ENCODE measurements at regions not wholly inside any gene's neighbourhood (a gene's known extent, or its start where the extent isn't known, plus 50 kb on each side); places are given as distances from the start of the nearest gene placed in this dataset.

DNA sequence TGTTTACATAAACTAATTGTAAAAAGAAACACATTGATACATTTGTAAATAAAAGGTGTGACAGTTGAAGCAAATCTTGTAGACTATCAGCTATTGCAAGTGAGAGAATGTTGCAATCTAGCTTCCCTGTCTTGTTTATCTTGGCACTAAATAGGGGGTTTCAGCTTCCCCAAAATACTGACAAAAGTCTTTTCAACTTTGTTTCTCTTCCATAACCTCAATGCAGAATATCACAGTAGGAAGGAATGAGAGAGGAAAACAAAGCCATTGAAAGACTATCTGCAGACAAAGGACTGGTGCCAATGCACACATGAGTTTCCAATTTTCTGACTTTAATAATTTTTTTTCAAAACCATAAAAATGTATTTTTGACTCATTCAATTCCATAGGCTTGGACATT lies 886.2 kb upstream of the MGAT4C start:
- no peak for DNase-seq

DNA sequence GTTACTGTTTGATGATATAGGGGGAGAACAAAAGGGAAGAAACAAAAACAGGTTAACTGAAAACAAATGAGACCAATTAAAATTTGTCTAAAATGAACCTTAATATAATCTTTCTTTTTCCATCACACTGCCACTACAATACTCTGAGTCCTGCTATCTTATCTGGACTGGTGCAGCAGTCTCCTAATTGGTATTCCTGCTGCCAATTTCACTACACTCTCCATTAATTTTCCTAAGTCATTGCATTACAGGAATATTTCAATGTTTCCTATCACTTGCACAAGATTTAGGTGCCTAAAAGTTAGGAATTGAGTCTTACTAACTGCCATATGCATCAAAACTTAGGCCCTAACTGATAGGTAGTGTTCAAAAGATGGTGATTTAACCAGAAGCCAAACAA lies 884.9 kb upstream of the MGAT4C start:
- DNase-seq: no peak

GRCh38 chr12:87140262-87140661 lies 884.1 kb upstream of the MGAT4C start:
- DNase-seq: no peak

DNA sequence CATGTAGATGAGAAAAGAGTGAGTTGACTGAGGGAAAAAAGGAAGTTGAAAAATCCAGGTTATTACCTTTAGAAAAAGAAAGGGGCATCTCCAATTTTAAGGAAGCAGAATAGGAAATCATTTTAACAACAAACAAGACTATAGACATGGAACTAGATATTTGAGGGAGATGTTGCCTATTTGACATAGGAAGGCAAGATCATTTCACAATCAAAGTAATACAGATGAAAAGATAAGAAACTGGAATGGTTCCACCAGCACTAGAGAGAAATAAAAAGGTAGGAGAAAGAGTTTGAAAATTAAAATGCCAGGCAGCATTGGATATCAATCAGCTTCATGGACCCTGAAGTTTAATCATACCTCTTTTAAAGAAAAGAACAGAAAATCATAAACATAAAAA lies 881.0 kb upstream of the MGAT4C start:
- DNase-seq: no peak

GRCh38 chr12:87136330-87136976 lies 880.3 kb upstream of the MGAT4C start:
- no peak for DNase-seq

DNA sequence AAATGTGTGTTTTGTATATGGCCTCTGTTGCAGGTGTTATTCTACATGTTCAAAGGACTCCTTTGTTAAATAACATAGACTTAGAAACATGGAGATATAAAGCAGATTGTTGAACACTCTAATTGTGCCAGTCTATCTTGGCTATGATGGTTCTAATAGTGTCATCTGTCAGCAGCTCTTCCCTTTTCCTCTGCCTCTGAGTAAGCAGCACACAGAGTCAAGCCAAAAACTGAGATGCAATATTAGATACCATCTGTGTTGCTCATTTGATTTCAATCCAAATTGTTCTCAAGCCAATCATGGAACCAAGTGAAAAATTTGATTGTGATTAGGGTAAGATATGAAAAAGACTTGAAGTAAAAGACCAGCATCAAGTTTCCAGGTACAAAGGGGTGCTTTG lies 871.1 kb upstream of the MGAT4C start:
- DNase-seq: no peak

DNA sequence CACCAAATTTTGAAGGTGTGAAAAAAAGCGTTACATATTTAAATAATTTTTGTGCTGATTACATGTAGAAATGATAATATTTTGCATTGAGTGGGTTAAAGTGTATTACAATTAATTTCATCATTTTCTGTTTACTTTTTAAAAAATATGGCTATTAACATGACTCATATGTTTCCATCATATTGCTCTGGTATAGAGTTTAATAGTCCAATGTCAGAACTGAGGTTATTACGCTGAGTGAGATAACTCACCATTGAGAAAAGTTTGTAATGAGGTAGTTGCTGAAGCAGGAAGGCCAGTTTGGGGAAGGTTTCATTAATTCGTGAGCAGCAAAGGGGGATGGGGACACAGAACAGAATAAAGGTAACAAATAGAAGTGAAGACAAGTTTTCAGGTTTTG lies 865.7 kb upstream of the MGAT4C start:
- no peak for DNase-seq

- DNase-seq: no peak
Measured at GRCh38 chr12:87120440-87120839, 864.2 kb upstream of the MGAT4C start.

DNA sequence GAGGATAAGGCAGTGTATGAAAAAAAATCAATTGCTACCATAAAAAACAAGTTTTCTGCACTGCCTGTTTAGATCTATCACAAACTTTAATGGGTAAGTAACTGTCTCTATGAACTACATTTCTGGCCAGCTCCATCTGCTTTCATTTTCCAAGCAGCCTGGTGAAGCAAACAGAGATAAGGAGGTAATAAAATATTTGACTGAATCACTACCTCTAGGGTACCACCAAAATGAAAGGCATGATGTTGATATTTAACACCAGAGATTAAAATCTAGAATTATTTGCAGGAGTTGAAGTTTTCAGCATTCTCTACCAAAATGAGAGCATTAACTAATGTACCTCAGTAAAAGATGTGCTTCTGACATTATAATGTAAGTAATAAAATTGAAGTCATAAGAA lies 863.5 kb upstream of the MGAT4C start:
- no peak for DNase-seq

DNA sequence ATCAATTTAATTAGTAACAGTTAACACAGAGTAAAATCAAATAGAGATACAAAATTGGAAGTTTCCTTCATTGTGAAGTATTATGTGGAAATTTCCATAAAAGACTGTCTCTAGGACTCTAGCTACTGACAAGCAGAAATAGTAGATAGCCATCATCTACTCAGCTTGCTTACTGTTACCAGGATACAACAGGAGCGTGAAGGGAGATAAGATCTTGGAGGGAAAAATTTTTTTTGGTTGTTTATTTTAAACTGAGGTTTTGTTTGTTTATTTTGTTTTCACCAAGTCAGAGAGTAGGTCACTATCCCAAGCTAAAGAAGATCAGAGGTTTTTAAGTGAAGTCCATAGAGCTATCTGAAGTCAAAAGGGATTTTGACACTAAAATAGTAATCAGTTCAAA lies 861.3 kb upstream of the MGAT4C start:
- no peak for DNase-seq

GRCh38 chr12:87116780-87117179 lies 860.6 kb upstream of the MGAT4C start:
- DNase-seq: no peak

GRCh38 chr12:87112571-87113345 lies 856.6 kb upstream of the MGAT4C start:
- no peak for DNase-seq

DNA sequence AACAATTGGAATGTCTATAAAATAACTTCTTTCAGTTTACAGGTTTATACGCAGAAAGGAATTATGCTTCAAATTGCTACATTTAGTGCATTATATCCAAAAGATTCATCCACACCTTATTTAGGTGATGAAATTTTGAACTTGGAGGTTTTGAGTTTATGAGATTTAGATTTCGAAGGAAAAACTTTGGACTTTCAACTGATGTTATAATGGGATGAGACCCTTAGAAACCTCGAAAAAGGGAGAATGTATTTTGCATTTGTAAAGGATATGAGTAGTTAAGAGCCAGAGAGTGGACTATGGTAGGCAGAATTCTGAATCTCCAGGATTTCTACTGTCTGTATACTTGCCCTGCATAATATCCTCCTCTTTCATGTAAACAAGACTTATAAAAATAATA lies 851.6 kb upstream of the MGAT4C start:
- DNase-seq: no peak

DNA sequence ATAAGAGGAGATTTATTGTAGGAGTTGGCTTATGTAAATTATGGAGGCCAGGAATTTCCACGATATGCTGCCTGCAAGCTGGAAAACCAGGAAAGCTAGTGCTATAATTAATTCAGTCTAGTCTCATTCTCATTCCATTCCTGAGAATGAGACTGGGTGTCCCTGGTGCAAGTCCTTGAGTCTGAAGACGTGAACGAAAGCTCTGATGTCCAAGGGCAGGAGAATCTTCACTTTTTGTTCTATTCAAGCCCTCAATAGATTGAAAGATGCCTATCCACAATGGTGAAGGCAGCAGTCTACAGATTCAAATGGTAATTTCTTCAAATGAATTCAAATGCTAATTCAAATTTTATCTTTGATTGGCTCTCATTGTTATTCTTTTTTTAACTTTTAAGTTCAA lies 851.1 kb upstream of the MGAT4C start:
- DNase-seq: no peak

GRCh38 chr12:87096082-87096585 lies 839.9 kb upstream of the MGAT4C start:
- no peak for DNase-seq

DNA sequence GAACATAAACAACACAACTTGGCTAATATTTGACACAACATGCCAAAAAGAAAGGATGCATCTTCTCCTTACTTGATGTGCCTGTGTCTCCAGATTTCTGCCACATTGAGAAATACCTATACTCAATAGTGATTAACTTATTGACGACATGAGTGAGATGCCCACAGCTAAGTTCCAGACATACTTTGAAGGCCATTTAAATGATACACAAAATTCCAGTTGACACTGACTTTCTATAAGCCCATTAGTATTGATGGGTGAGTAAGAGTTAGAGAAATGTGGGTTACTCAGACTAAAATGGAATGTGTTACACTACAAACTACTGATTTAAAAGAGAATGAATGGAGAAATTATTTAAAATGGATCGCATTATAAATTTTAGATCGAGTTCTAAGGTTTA lies 838.2 kb upstream of the MGAT4C start:
- no peak for DNase-seq

- no peak for DNase-seq
Measured at GRCh38 chr12:87092421-87092820, 836.2 kb upstream of the MGAT4C start.

GRCh38 chr12:87086118-87086891 lies 830.1 kb upstream of the MGAT4C start:
- DNase-seq: no peak

GRCh38 chr12:87085286-87085685 lies 829.1 kb upstream of the MGAT4C start:
- no peak for DNase-seq

DNA sequence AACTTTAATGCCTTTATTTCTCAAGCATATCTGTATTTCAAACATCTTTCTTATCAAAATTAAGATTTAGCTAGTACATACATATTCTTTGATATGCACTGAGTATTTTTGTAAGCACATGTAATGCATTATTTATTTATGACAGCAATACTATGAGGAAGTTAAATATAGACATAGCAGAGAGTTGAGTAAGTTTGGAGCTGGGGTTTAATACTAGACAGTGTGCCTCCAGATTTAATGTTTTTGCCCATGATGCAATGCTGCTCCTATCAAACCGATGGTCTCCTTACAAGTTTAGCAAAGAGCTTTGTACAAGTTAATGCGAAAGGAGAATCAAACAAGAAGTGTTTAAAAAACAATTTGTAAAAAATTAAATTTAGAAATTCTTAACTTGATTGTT lies 826.6 kb upstream of the MGAT4C start:
- DNase-seq: no peak

- DNase-seq: no peak
Measured at GRCh38 chr12:87074781-87075180, 818.6 kb upstream of the MGAT4C start.

DNA sequence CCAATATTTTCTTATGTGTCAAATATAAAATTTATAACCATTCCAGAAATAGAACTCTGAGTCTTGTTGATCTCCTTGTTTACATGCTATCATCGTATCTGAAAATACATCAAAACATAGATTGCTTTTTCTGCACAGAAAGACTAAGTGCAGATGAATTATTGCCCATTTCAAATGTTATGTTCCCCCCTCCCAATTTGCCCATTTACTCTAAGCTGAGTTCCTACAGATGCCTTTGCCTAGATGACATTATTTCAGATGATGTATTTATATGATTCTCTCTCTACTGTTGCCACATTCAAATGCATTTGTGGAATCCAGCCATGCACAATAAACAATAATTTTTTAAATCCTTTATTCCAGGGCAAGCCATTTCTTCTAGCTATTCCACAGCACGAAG lies 810.1 kb upstream of the MGAT4C start:
- DNase-seq: no peak

DNA sequence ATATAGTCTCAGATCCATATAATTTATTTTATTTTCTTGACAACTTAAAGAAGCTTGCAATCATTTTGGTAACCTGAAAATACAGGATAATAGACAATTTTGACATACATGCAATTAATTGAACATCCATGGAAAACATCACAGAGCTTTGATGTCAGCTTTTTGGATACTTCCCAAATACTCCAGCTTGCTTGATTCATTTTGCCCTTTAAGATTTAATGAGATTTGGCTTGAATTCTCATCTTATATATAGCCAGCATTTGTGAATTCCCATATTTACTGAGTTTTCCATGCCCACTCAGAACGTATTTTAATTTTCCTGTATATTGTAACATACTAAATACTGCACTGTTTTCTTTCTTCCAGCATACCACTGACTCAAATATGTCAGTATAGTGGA lies 803.0 kb upstream of the MGAT4C start:
- no peak for DNase-seq

- no peak for DNase-seq
Measured at GRCh38 chr12:87054226-87054625, 798.0 kb upstream of the MGAT4C start.

Data from bone marrow (tissue), 2 donors.